ENCODE measurements at regions not wholly inside any gene's neighbourhood (a gene's known extent, or its start where the extent isn't known, plus 50 kb on each side); places are given as distances from the start of the nearest gene placed in this dataset.

DNA sequence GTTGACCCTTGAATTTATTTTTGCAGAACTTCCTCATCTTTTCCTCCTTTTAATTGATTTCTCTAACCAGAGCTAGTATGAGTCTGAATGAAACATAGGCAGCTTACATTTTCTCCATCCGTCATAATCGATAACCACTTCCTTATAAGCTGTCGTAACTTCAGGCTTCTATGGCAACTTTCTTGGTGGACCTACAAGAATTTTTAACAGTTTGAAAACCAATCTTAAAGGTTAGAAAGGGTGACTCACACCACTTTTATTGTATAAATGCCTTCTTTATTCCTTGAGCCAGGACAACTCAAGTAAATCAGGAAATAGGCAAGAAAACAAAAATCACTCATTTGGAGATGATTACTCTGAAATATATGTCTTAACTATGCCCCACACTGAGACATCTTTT, 105.7 kb upstream of the KL start:
- no peak for DNase-seq (ENCODE audit: low spot score)

- DNase-seq (ENCODE audit: low spot score), result peak; percentile 50
Measured at GRCh38 chr13:32911506-32911905, 104.7 kb upstream of the KL start.

DNA sequence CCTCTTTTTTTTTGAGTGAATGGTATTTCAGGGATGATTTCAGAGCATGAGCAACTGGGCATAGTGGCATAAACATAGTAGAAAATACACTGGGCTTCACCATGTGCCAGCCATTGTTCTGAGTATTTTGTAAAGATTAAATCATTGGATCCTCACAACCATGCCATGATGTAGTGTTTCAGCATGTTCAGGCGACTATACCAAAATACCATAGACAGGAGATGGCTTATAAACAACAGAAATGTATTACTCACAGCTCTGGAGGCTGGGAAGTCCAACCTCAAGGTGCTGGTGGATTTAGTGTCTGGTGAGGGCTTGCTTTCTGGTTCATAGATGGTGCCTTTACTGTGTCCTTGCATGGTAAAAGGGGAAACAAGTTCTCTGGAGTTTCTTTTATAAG, 101.5 kb upstream of the KL start:
- DNase-seq (ENCODE audit: low spot score), result no peak

GRCh38 chr13:32917504-32917903, 98.7 kb upstream of the KL start:
- DNase-seq (ENCODE audit: low spot score), result no peak

DNA sequence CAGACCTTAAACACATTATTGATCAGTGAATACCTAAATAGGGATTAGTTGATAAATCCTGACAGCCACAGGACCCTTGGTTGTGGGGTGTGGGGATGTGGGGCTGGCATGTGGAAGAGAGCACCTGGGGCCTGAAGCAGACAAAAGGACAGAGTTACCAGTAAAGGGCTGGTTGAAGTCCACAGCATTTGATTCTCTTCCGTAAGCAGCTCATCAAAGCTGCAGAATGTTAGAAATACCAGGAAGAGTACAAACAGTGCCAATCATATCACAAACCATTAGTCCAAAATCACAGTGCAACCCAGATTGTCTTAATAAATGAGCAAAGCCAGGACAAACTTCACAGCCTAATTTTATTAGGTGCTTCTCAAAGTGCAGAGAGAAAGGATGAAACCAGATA, 92.5 kb upstream of the KL start:
- no peak for DNase-seq (ENCODE audit: low spot score)

GRCh38 chr13:32924886-32925285, 91.3 kb upstream of the KL start:
- no peak for DNase-seq (ENCODE audit: low spot score)

- no peak for DNase-seq (ENCODE audit: low spot score)
Measured at GRCh38 chr13:32925506-32925905, 90.7 kb upstream of the KL start.

- DNase-seq (ENCODE audit: low spot score), result no peak
Measured at GRCh38 chr13:32932376-32932775, 83.8 kb upstream of the KL start.

DNA sequence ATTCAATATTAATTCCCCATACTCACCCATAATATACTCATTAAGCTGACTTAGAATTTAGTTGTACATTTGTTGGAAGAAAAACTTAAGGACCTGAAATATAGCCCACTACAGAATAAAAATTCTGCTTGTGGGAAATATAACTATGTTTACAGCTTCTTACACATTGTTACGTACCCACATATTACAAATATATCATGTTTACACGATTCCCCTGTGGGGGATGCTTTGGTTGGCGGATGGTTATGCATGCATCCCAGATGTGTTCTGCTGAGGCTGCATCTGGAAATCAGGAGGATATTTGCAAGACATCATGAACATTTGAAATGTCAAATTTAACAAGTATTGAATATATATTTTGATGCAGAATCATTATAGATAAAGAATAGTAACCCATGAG, 79.5 kb upstream of the KL start:
- DNase-seq (ENCODE audit: low spot score), result no peak

- DNase-seq (ENCODE audit: low spot score), result peak; percentile 4
Measured at GRCh38 chr13:32938314-32938713, 77.9 kb upstream of the KL start.

DNA sequence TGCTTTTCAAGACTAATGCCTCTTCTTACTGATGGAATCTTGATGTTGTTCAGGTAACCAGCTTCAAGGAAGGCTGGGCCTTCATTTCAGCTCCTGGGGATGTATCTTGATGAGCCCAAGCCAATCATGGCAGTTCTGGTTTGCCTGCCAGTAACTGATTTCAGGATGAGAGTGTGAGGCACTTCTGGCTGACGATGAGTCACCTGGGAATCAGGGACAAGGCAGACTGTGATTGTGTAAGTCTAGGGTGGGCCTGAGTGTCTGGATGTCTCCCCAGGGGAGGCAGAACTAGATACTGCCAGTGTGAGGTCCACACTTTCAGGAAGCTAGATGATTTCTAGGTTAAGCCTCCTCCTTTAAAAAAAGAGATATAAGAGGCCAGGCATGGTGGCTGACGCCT, 77.3 kb upstream of the KL start:
- DNase-seq (ENCODE audit: low spot score), result no peak

DNA sequence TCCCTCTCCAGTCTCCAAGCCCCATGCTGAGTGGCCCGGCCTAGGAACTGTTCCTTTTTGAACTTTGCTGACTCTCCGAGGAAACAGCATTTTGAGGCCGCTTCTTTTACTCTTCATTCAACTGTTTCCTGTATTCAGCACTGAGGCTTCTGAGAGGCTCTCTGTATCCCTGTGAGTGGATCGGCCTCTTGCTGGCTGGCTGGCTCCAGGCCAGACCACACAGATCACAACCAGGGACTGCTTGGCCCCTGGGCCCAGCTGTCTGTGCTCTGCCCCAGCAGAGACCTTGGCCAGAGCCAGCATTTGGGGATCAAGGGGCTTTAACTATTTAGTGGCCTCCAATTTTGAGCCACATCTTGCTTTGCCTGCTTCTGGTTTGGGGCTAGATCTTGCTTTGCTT, 75.6 kb upstream of the KL start:
- DNase-seq (ENCODE audit: low spot score), result no peak

DNA sequence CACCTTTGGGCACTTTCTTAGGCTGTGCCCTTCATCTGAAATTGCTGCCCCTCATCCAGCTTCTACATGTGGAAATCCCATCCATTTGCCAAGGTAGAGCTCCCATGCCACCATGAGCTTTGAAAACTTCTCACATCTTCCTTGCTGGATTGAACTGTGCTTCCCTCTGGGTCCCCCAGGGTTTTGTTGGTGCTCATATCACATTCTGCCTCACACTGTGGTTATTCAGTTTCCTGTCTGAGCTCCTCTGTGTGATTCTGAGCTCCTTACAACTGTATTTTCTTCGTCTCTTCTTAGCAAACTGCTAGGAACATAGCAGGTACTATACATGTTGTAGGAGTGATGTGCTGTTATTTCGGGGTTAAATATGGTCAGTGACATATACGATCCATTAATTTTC, 74.9 kb upstream of the KL start:
- no peak for DNase-seq (ENCODE audit: low spot score)

- DNase-seq (ENCODE audit: low spot score), result no peak
Measured at GRCh38 chr13:32946558-32946957, 69.7 kb upstream of the KL start.

DNA sequence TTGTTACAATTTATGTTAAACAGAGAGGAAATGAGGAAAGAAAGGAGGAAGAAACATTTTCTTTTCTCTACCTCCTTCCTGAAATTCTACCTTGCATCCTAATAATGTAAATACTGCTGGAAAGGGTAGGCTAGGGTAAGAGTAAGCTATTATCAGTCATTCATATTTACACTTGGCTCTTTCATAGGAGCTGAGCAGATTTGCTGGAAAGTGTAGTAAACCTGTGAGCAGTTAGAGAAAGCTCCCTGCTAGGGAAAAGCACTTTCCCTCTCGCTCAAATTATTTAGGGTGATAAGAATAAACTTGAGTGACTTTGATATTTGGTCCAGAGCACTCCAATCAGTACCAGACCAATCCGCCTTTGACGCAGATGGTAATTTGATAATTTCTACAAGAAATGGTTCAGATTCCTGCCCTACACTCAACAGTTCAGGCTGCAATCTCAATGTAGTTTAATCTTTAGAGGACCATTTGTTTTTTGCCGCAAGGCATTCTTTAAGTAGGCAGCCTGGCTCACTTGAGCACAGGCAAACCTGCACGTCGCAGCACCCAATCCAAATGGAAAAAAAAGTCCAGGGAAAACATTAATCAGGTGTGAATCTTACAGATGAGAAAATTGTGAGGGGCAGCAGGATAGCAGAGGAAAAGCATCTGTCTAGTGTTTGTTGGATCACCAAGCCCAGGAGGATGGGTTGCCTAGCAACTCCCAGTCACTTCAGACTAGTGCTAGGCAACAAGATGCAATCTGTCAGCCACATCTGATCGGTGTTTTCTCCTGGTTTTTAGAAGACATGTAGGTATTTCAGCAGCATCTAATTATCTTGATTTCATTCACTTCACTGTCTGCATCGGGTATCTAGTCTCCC, 68.6 kb upstream of the KL start:
- DNase-seq (ENCODE audit: low spot score), result no peak

- DNase-seq (ENCODE audit: low spot score), result no peak
Measured at GRCh38 chr13:32949820-32950219, 66.4 kb upstream of the KL start.

DNA sequence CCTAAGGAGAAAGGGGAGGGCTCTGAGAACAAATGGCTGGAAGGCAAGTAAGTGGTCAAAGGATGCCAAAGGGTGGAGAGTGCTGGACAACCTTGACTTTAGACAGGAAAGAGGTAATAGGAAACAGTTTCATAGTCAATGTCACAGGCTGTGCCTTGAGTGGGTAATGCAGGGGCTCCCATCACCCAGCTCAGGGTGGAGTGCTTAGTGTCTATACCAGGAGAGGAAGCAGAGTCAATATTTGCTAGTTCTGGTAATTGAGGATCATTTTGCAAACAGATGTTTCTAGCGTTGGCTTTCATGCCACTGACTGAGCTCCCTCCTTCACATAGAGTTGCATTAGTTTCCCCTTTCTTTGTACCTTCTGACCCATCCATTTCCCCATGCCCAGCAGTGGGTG, 64.6 kb upstream of the KL start:
- no peak for DNase-seq (ENCODE audit: low spot score)

DNA sequence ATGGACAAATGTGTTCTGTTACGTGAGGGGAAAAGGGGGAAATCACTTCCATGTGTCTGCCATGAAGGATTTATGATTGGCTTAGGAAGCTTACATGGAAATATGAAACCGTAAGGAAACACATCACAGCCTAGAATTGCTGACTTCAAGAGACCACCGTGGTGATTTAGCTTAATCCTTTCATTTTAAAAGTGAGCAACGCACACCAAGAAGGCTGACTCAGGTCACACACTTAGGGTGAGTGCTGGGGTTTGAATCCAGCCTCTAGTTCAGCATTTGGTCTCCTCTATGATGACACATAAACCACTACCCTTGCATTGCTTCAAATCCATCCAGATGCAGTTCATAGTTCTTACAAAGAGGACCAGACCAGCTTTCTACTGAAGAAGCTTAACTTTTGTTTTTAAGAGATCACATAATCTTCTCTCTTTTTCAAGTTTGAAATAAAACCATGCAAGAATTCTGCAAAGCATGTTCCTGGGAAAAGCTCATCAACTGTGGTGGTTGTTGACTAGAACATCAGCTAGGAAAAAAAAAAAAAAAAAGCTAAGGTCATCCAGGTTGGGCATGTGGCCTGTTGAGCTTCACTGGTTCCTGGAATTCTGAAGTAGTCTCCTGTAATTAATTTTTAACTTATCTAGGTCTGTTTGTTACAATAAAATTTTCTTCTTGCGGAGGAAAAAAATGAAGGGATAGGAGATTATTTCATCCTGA, 60.2 kb upstream of the KL start:
- DNase-seq (ENCODE audit: low spot score), result no peak

DNA sequence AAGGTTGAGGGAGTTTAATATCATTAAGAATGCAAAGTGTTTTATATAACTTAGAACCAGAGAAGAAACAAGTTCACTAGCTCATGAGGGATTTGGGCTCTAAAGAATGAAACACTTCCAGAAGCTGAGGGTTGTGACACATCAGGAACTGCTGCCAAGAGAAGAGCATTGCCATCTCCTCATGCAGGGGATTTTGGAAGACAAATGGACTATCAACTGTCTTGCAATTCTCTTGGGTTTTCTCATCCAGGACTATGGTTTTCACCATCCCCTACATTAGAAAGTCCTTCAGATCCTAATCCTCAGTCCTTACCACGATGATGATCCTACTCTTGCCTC, 59.7 kb upstream of the KL start:
- DNase-seq (ENCODE audit: low spot score), result no peak

DNA sequence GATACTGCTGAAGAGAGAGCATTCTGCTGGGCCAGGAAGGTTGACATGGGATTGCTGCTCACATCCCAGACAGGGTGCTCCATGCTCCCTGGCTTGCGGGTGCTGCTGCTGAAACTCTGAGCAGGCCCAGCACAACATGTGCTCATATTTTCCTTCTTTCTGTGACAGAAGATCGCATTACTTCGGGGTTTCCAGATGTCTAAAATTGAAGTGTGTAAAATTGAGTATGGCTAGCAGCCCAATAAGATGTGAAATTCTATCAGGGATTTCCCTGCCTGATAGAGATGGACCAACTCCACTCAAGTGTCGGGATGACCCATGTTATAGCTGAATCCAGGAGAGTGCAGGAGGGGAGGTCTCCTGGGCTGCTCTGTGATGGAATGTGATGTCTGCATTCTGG, 55.6 kb upstream of the KL start:
- DNase-seq (ENCODE audit: low spot score), result no peak

- DNase-seq (ENCODE audit: low spot score), result no peak
Measured at GRCh38 chr13:32961724-32962123, 54.5 kb upstream of the KL start.

- no peak for DNase-seq (ENCODE audit: low spot score)
Measured at GRCh38 chr13:32962342-32962741, 53.9 kb upstream of the KL start.

GRCh38 chr13:32964987-32965386, 51.2 kb upstream of the KL start:
- DNase-seq (ENCODE audit: low spot score), result no peak

Measured in SW480 (cell line).